Endothelial cell of umbilical vein (primary cell): ENCODE measurements at regions not wholly inside any gene's neighbourhood (a gene's known extent, or its start where the extent isn't known, plus 50 kb on each side); places are given as distances from the start of the nearest gene placed in this dataset.

Source experiments
- EZH2 ChIP-seq: IDR thresholded peaks from 2 replicates; pipeline ENCODE4 v1.6.1; 2012; ENCODE audit warnings: borderline replicate concordance, low read depth, mild to moderate bottlenecking, moderate library complexity, low read length, inconsistent platforms; ENCODE audit not compliant: severe bottlenecking
- POLR2A ChIP-seq: IDR thresholded peaks from 2 replicates; pipeline ENCODE4 v1.6.1; 2012; ENCODE audit warnings: low read depth, mild to moderate bottlenecking, control low read depth, low read length
- POLR2AphosphoS5 ChIP-seq: IDR thresholded peaks from 2 replicates; pipeline ENCODE4 v1.6.1; 2012; ENCODE audit warnings: low read depth, mild to moderate bottlenecking, control low read depth, low read length, moderate library complexity; ENCODE audit not compliant: insufficient read depth
- TF ChIP-seq, protein P1 (sequence below), 2 donors: IDR thresholded peaks; 1 replicate in 1 of 2; 2 replicates in 1 of 2; pipeline ENCODE4 v1.5.1; 2011; ENCODE audit warnings: low read length in 2 of 2, mild to moderate bottlenecking in 2 of 2, moderate library complexity in 2 of 2, control low read depth in 1 of 2, inconsistent platforms in 1 of 2, low read depth in 1 of 2; ENCODE audit not compliant: insufficient read depth in 1 of 2; ENCODE audit errors: extremely low read depth in 1 of 2
- TF ChIP-seq, protein P2 (sequence below): IDR thresholded peaks from 2 replicates; pipeline ENCODE4 v1.6.1; 2011; ENCODE audit not compliant: insufficient read depth, insufficient read length

DNA sequence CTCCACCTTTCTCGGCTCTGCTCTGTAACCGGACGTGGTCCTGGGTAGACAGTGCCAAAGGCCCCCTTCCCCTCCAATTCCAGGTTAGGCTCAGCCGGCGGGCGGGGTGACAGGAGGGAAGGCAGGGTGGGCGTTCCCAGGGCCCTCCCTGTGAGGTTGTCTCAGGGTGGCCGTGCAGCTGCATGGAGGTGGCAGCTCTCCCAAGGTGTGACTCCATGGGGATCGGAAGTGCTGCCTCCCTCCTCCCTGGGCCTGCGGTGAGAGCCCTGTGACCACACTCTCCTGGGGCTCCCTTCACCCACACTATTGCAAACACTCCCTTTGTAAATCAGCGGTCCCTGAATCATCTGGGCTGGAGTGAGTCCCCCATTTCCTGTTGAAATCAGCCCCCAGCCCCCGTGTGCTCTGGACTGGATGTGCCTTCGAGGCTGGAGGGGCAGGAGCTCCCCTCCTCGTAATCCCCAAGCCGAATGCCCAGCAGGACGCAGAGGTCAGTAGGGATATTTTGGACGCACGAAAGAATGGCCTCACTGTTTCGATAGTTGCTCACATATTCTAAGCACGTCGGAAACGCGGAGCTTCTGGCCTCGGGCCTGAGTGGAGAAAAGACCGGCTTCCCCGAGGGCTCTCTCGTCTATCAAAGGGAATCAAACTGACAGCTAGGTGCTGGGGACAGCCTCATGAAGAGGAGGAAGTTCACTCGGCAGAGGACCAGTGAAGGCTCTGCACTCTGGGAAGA, 107.6 kb upstream of the COL5A1 start:
- TF ChIP-seq POLR2AphosphoS5 (no peak), POLR2A (no peak), EZH2 (no peak)
- TF ChIP-seq, protein P1, sequence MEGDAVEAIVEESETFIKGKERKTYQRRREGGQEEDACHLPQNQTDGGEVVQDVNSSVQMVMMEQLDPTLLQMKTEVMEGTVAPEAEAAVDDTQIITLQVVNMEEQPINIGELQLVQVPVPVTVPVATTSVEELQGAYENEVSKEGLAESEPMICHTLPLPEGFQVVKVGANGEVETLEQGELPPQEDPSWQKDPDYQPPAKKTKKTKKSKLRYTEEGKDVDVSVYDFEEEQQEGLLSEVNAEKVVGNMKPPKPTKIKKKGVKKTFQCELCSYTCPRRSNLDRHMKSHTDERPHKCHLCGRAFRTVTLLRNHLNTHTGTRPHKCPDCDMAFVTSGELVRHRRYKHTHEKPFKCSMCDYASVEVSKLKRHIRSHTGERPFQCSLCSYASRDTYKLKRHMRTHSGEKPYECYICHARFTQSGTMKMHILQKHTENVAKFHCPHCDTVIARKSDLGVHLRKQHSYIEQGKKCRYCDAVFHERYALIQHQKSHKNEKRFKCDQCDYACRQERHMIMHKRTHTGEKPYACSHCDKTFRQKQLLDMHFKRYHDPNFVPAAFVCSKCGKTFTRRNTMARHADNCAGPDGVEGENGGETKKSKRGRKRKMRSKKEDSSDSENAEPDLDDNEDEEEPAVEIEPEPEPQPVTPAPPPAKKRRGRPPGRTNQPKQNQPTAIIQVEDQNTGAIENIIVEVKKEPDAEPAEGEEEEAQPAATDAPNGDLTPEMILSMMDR (IDR thresholded peaks at IDR 0.05; ENCODE audit: extremely low read depth in 1 of 2, insufficient read depth in 1 of 2, low read depth in 1 of 2, low read length in 2 of 2) = no peak
- TF ChIP-seq, protein P2, sequence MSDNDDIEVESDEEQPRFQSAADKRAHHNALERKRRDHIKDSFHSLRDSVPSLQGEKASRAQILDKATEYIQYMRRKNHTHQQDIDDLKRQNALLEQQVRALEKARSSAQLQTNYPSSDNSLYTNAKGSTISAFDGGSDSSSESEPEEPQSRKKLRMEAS = no peak
